GM12872 (cell line): ENCODE measurements at regions not wholly inside any gene's neighbourhood (a gene's known extent, or its start where the extent isn't known, plus 50 kb on each side); places are given as distances from the start of the nearest gene placed in this dataset.

ENCODE experiments used
- TF ChIP-seq, protein P1 (sequence below): IDR thresholded peaks from 3 replicates; pipeline ENCODE4 v1.5.1; 2011; ENCODE audit warnings: low read depth, mild to moderate bottlenecking, low read length, moderate library complexity; ENCODE audit not compliant: insufficient read depth

DNA sequence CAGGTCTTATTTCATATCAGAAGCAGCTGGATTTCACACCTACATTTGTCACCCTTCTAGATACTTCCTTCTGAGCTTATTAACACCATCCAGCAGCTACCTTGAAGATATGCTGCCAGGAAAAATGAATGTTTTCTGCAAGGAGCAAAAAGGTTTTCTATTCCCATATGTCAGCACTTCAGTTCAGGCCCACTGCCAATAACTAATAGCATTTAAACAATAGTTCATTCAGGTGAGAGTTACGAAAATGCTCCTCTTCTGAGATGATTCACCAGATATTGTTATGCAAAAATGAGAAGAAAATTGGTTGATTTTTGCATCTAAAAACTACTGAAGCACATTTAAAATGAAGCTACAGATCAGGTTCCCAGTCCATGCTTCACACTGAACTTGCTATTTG is 56.4 kb upstream of the ISL1 start:
- TF ChIP-seq, protein P1, sequence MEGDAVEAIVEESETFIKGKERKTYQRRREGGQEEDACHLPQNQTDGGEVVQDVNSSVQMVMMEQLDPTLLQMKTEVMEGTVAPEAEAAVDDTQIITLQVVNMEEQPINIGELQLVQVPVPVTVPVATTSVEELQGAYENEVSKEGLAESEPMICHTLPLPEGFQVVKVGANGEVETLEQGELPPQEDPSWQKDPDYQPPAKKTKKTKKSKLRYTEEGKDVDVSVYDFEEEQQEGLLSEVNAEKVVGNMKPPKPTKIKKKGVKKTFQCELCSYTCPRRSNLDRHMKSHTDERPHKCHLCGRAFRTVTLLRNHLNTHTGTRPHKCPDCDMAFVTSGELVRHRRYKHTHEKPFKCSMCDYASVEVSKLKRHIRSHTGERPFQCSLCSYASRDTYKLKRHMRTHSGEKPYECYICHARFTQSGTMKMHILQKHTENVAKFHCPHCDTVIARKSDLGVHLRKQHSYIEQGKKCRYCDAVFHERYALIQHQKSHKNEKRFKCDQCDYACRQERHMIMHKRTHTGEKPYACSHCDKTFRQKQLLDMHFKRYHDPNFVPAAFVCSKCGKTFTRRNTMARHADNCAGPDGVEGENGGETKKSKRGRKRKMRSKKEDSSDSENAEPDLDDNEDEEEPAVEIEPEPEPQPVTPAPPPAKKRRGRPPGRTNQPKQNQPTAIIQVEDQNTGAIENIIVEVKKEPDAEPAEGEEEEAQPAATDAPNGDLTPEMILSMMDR = no peak
